ENCODE measurements at regions not wholly inside any gene's neighbourhood (a gene's known extent, or its start where the extent isn't known, plus 50 kb on each side); places are given as distances from the start of the nearest gene placed in this dataset.

DNA sequence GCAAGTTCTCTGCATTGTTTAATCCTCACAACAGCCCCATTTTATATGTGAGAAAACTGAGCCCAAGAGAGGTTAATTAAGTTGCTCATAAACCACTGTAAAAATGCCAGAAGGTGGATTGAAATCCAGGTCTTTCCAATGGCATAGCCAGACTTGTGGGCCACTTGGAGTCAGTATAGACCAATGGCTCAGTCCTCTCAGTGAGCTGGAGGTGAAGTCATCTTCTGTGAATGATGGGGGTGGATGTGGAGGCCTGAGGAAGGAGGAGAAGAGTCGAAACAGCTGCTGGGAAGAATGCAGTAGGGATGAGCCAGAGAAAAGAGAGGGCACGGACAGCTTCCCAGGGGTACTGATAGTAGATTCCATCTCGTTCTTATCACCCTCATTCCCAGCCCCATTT lies 213.4 kb downstream of the SOX9 start:
- DNase-seq (ENCODE audit: low spot score): no peak
- TF ChIP-seq, protein P1, sequence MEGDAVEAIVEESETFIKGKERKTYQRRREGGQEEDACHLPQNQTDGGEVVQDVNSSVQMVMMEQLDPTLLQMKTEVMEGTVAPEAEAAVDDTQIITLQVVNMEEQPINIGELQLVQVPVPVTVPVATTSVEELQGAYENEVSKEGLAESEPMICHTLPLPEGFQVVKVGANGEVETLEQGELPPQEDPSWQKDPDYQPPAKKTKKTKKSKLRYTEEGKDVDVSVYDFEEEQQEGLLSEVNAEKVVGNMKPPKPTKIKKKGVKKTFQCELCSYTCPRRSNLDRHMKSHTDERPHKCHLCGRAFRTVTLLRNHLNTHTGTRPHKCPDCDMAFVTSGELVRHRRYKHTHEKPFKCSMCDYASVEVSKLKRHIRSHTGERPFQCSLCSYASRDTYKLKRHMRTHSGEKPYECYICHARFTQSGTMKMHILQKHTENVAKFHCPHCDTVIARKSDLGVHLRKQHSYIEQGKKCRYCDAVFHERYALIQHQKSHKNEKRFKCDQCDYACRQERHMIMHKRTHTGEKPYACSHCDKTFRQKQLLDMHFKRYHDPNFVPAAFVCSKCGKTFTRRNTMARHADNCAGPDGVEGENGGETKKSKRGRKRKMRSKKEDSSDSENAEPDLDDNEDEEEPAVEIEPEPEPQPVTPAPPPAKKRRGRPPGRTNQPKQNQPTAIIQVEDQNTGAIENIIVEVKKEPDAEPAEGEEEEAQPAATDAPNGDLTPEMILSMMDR (IDR thresholded peaks at IDR 0.05; ENCODE audit: unreplicated experiment): no peak
- no peaks in the 10 kb centered on the region for H3K9me3 Mint-ChIP-seq (ENCODE audit: unreplicated experiment)
- no peak overlapping the region for H3K4me3 Mint-ChIP-seq (ENCODE audit: unreplicated experiment)
- peaks cover 13% of the 10 kb centered on the region for H3K27me3 Mint-ChIP-seq (ENCODE audit: unreplicated experiment)
- no peak overlapping the region for H3K27ac Mint-ChIP-seq (ENCODE audit: unreplicated experiment)
- no peaks in the 10 kb centered on the region for H3K36me3 Mint-ChIP-seq (ENCODE audit: low read depth, unreplicated experiment)
- H3K4me1 Mint-ChIP-seq (ENCODE audit: unreplicated experiment): peaks cover 14% of the 10 kb centered on the region

DNA sequence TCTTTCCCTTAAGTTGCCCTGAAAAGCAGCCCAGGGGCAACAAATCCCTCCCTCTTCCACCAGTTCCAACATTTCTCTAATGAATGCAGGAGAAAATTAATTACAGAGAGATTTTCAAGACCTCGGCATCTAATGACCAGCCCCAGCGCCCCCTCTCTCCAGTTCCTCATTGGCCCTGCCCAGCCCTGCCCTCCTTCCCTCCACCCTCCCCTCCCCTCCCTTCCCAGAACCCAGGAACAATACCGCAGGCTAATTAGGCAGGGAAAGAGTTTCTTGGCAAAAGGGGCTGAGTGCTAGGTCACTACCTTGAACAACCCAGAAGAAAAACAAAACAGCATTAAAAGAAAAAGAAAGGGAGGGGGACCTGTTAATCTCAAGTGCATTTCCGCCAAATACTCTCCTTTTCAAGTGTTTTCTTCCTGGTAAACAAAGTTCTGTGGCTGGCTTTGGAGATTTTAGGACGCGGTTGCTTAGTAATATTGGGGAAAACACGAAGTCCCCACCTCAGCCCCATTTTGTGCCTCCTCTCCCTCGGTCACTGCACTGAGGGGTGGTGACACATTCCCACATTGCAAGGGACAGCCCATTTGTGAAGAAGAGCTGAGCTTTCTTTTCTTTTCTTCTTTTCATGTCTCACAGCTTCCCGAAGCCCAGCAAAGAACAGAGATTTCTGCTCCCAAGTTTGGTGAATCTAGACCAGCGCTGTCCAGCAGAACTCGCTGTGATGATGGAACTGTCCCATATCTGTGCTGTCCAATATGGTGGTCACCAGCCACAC lies 215.4 kb downstream of the SOX9 start:
- DNase-seq (ENCODE audit: low spot score): no peak
- H3K9me3 Mint-ChIP-seq (ENCODE audit: unreplicated experiment): no peaks in the 10 kb centered on the region

DNA sequence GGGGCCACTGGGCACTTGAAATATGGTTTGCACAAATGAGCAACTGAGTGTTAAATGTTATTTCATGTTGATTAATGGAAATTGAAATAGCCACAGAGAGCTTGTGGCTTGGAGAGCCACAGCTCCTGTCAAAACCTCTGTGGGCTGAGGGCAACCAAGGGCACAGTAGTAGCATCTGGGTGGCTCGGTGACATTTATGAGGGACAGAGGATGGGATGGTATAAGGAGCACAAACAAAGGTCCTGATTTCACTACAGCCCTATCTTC lies 215.9 kb downstream of the SOX9 start:
- Mint-ChIP-seq H3K9me3 (ENCODE audit: unreplicated experiment) (no peaks in the 10 kb centered on the region), H3K27ac (ENCODE audit: unreplicated experiment) (no peak overlapping the region), H3K27me3 (ENCODE audit: unreplicated experiment) (peaks cover 20% of the 10 kb centered on the region), H3K4me1 (ENCODE audit: unreplicated experiment) (peaks cover 19% of the 10 kb centered on the region), H3K36me3 (ENCODE audit: low read depth, unreplicated experiment) (no peaks in the 10 kb centered on the region), H3K4me3 (ENCODE audit: unreplicated experiment) (no peak overlapping the region)
- TF ChIP-seq, protein P1 (IDR thresholded peaks at IDR 0.05; ENCODE audit: unreplicated experiment): no peak
- DNase-seq (ENCODE audit: low spot score): no peak

More for the DNA sequence above, 215.4 kb downstream of the SOX9 start:
- no peak overlapping the region for H3K27ac Mint-ChIP-seq (ENCODE audit: unreplicated experiment)
- TF ChIP-seq, protein P1 (IDR thresholded peaks at IDR 0.05; ENCODE audit: unreplicated experiment): no peak
- no peak overlapping the region for H3K4me3 Mint-ChIP-seq (ENCODE audit: unreplicated experiment)
- H3K36me3 Mint-ChIP-seq (ENCODE audit: low read depth, unreplicated experiment): no peaks in the 10 kb centered on the region
- peaks cover 19% of the 10 kb centered on the region for H3K4me1 Mint-ChIP-seq (ENCODE audit: unreplicated experiment)
- H3K27me3 Mint-ChIP-seq (ENCODE audit: unreplicated experiment): peaks cover 16% of the 10 kb centered on the region

DNA sequence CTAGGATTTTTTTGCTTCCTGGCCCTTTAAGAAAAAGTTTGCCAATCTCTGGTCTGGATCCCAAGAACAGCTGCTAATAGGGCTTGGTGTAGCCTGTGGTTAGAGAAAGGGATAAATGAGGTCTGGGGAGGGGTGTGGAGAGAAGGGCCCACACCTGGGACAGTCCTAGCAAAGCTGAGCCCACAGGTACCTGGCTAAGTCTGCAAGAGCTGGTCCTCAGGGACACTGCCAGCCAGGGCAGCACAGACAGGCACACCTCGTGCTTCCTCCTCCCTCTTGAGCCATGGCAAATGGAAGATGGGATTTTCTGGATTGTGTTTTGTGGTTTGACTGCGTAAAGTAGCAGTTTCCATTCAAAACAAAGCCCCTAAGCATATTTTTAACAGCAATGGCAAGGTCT lies 217.5 kb downstream of the SOX9 start:
- Mint-ChIP-seq H3K9me3 (ENCODE audit: unreplicated experiment) (no peaks in the 10 kb centered on the region), H3K4me1 (ENCODE audit: unreplicated experiment) (peaks cover 19% of the 10 kb centered on the region), H3K36me3 (ENCODE audit: low read depth, unreplicated experiment) (no peaks in the 10 kb centered on the region)

More for the DNA sequence above, 217.5 kb downstream of the SOX9 start:
- no peak for DNase-seq (ENCODE audit: low spot score)
- Mint-ChIP-seq H3K27me3 (ENCODE audit: unreplicated experiment) (peaks cover 20% of the 10 kb centered on the region), H3K27ac (ENCODE audit: unreplicated experiment) (peak overlapping the region; percentile 91), H3K4me3 (ENCODE audit: unreplicated experiment) (no peak overlapping the region)
- TF ChIP-seq, protein P1 (IDR thresholded peaks at IDR 0.05; ENCODE audit: unreplicated experiment): no peak
